ENCODE measurements at regions not wholly inside any gene's neighbourhood (a gene's known extent, or its start where the extent isn't known, plus 50 kb on each side); places are given as distances from the start of the nearest gene placed in this dataset.

DNA sequence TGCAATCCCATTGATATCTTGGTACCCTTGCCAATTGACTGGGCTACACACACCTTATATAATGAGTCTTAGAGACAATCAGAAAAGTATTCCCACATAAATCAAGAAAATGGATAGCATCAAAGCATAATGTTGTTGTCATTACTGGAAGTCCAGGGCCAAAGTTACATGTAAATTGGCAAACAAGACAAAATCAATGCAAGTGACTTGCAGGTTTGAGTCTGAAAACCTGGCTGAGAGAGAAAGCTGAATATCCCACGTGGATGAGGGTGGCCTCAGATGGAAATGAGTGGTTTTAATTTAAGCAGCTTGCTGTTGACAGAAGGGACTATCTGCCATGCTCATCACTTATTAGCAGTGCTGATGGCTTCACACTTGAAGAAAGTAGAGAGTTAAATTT lies 324.0 kb upstream of the MON1B start:
- TF ChIP-seq, protein P1, sequence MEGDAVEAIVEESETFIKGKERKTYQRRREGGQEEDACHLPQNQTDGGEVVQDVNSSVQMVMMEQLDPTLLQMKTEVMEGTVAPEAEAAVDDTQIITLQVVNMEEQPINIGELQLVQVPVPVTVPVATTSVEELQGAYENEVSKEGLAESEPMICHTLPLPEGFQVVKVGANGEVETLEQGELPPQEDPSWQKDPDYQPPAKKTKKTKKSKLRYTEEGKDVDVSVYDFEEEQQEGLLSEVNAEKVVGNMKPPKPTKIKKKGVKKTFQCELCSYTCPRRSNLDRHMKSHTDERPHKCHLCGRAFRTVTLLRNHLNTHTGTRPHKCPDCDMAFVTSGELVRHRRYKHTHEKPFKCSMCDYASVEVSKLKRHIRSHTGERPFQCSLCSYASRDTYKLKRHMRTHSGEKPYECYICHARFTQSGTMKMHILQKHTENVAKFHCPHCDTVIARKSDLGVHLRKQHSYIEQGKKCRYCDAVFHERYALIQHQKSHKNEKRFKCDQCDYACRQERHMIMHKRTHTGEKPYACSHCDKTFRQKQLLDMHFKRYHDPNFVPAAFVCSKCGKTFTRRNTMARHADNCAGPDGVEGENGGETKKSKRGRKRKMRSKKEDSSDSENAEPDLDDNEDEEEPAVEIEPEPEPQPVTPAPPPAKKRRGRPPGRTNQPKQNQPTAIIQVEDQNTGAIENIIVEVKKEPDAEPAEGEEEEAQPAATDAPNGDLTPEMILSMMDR (IDR thresholded peaks at IDR 0.05; ENCODE audit: low read depth, low read length), result no peak
- TF ChIP-seq MYC (IDR thresholded peaks at IDR 0.05; ENCODE audit: low read depth, low read length) (no peak), POLR2A (IDR thresholded peaks at IDR 0.05; ENCODE audit: extremely low read depth, insufficient read length) (no peak)
- TF ChIP-seq, protein P2, sequence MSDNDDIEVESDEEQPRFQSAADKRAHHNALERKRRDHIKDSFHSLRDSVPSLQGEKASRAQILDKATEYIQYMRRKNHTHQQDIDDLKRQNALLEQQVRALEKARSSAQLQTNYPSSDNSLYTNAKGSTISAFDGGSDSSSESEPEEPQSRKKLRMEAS (IDR thresholded peaks at IDR 0.05; ENCODE audit: low read depth, low read length), result no peak
